H9 (cell line): ENCODE measurements at regions not wholly inside any gene's neighbourhood (a gene's known extent, or its start where the extent isn't known, plus 50 kb on each side); places are given as distances from the start of the nearest gene placed in this dataset.

ENCODE experiments used
- DNase-seq: peaks from one replicate; pipeline ENCODE4 v3.0.0-alpha.2; 2017
- H2AFZ ChIP-seq: one replicate; pipeline ENCODE4 v1.6.1; 2013; ENCODE audit warnings: mild to moderate bottlenecking, low read length, control low read depth, moderate library complexity
- H2AK5ac ChIP-seq: 2 replicates; pipeline ENCODE4 v1.6.1; 2013; ENCODE audit warnings: low read length, control low read depth, mixed read lengths; ENCODE audit not compliant: insufficient read length
- H2BK120ac ChIP-seq: one replicate; pipeline ENCODE4 v1.6.1; 2013; ENCODE audit warnings: low read depth, mild to moderate bottlenecking, low read length, control low read depth, inconsistent platforms; ENCODE audit not compliant: poor library complexity, severe bottlenecking
- H2BK12ac ChIP-seq: 2 replicates; pipeline ENCODE4 v1.6.1; 2013; ENCODE audit warnings: low read length, control low read depth, mixed read lengths, low read depth; ENCODE audit not compliant: insufficient read length
- H2BK15ac ChIP-seq: 2 replicates; pipeline ENCODE4 v1.6.1; 2013; ENCODE audit warnings: low read depth, low read length, control low read depth
- H2BK20ac ChIP-seq: one replicate; pipeline ENCODE4 v1.6.1; 2013; ENCODE audit warnings: low read depth, mild to moderate bottlenecking, low read length, control low read depth, inconsistent platforms; ENCODE audit not compliant: poor library complexity, severe bottlenecking
- H2BK5ac ChIP-seq: 2 replicates; pipeline ENCODE4 v1.6.1; 2013; ENCODE audit warnings: low read length, control low read depth, mixed read lengths; ENCODE audit not compliant: insufficient read length
- H3K14ac ChIP-seq: 2 replicates; pipeline ENCODE4 v1.6.1; 2013; ENCODE audit warnings: low read length, control low read depth; ENCODE audit not compliant: insufficient read depth
- H3K18ac ChIP-seq: 2 replicates; pipeline ENCODE4 v1.6.1; 2013; ENCODE audit warnings: low read depth, mild to moderate bottlenecking, mixed read lengths, low read length, control low read depth; ENCODE audit not compliant: insufficient read length
- H3K23ac ChIP-seq: 2 replicates; pipeline ENCODE4 v1.6.1; 2013; ENCODE audit warnings: low read length, control low read depth, mixed read lengths, low read depth; ENCODE audit not compliant: insufficient read length
- H3K23me2 ChIP-seq: 2 replicates; pipeline ENCODE4 v1.6.1; 2013; ENCODE audit warnings: low read depth, mild to moderate bottlenecking, mixed read lengths, low read length, control low read depth; ENCODE audit not compliant: insufficient read length, poor library complexity, severe bottlenecking
- H3K27ac ChIP-seq: 2 replicates; pipeline ENCODE4 v1.5.1; 2013; ENCODE audit warnings: low read length, control low read depth, mixed read lengths, low read depth; ENCODE audit not compliant: insufficient read length
- H3K27me3 ChIP-seq: 2 replicates; pipeline ENCODE4 v1.6.1; 2013; ENCODE audit warnings: low read length, control low read depth, inconsistent platforms; ENCODE audit not compliant: insufficient read depth
- H3K4ac ChIP-seq: 2 replicates; pipeline ENCODE4 v1.6.1; 2013; ENCODE audit warnings: low read depth, mild to moderate bottlenecking, control low read depth, inconsistent platforms, low read length, moderate library complexity
- H3K4me1 ChIP-seq: 2 replicates; pipeline ENCODE4 v1.6.1; 2013; ENCODE audit warnings: low read length, control low read depth, inconsistent platforms; ENCODE audit not compliant: insufficient read depth
- H3K4me2 ChIP-seq: 2 replicates; pipeline ENCODE4 v1.6.1; 2013; ENCODE audit warnings: low read length, control low read depth, mixed read lengths; ENCODE audit not compliant: insufficient read length, insufficient read depth
- H3K56ac ChIP-seq: 2 replicates; pipeline ENCODE4 v1.6.1; 2013; ENCODE audit warnings: low read depth, mild to moderate bottlenecking, mixed read lengths, low read length, control low read depth; ENCODE audit not compliant: insufficient read length
- H3K79me1 ChIP-seq: 2 replicates; pipeline ENCODE4 v1.6.1; 2013; ENCODE audit warnings: low read depth, mild to moderate bottlenecking, moderate library complexity, low read length, control low read depth, inconsistent platforms; ENCODE audit not compliant: insufficient read depth, poor library complexity, severe bottlenecking
- H3K79me2 ChIP-seq: 2 replicates; pipeline ENCODE4 v1.6.1; 2013; ENCODE audit warnings: low read length, control low read depth, inconsistent platforms; ENCODE audit not compliant: insufficient read depth
- H3K9ac ChIP-seq: 2 replicates; pipeline ENCODE4 v1.6.1; 2013; ENCODE audit warnings: low read length, control low read depth, mixed read lengths; ENCODE audit not compliant: insufficient read length; ENCODE audit errors: extremely low read depth
- H3K9me3 ChIP-seq: one replicate; pipeline ENCODE4 v1.6.1; 2013; ENCODE audit warnings: low read depth, low read length, inconsistent platforms; ENCODE audit not compliant: control insufficient read depth
- H3T11ph ChIP-seq: one replicate; pipeline ENCODE4 v1.6.1; 2013; ENCODE audit warnings: mild to moderate bottlenecking, low read length, control low read depth, inconsistent platforms
- H4K20me1 ChIP-seq: one replicate; pipeline ENCODE4 v1.6.1; 2013; ENCODE audit not compliant: control insufficient read depth, insufficient read length, insufficient read depth
- H4K5ac ChIP-seq: 2 replicates; pipeline ENCODE4 v1.6.1; 2013; ENCODE audit warnings: low read depth, mild to moderate bottlenecking, mixed read lengths, low read length, control low read depth; ENCODE audit not compliant: insufficient read length
- H4K8ac ChIP-seq: replicated peaks from 2 replicates; pipeline ENCODE4 v1.6.1; 2013; ENCODE audit warnings: low read length, control low read depth, mixed read lengths, low read depth; ENCODE audit not compliant: insufficient read length
- H4K91ac ChIP-seq: 2 replicates; pipeline ENCODE4 v1.6.1; 2013; ENCODE audit warnings: low read depth, mild to moderate bottlenecking, moderate library complexity, mixed read lengths, low read length, control low read depth; ENCODE audit not compliant: insufficient read length
- H3K27ac Mint-ChIP-seq, 3 experiments: 2 replicates in 2 of 3; 3 replicates in 1 of 3; pipeline ENCODE4 v1.8.0; 2020 to 2021; ENCODE audit warnings: mixed read lengths in 3 of 3, mild to moderate bottlenecking in 1 of 3, moderate library complexity in 1 of 3
- H3K27me3 Mint-ChIP-seq: 2 replicates; pipeline ENCODE4 v1.8.0; 2021; ENCODE audit warnings: low read depth, mild to moderate bottlenecking, moderate library complexity, mixed read lengths
- H3K36me3 Mint-ChIP-seq, 3 experiments: 2 replicates in 2 of 3; 3 replicates in 1 of 3; pipeline ENCODE4 v1.8.0; 2020 to 2021; ENCODE audit warnings: low read depth in 3 of 3, mixed read lengths in 3 of 3; ENCODE audit not compliant: insufficient read depth in 1 of 3
- H3K4me1 Mint-ChIP-seq, 2 experiments: 2 replicates each; pipeline ENCODE4 v1.8.0; 2020; ENCODE audit warnings: mixed read lengths in 2 of 2
- H3K4me3 Mint-ChIP-seq, 2 experiments: 2 replicates in 1 of 2; 3 replicates in 1 of 2; pipeline ENCODE4 v1.8.0; 2020 to 2021; ENCODE audit warnings: mild to moderate bottlenecking in 2 of 2, mixed read lengths in 2 of 2, moderate library complexity in 1 of 2
- H3K9me3 Mint-ChIP-seq, 2 experiments: 2 replicates in 1 of 2; 3 replicates in 1 of 2; pipeline ENCODE4 v1.8.0; 2020; ENCODE audit warnings: mild to moderate bottlenecking in 2 of 2, mixed read lengths in 2 of 2, moderate library complexity in 1 of 2
- CTCF ChIP-seq: fragments of 200-600 bp; sonication (generic); conservative IDR thresholded peaks from 3 replicates; pipeline ENCODE4 v1.8.0; 2021; ENCODE audit warnings: antibody characterized with exemption, mild to moderate bottlenecking
- WGBS: extraction: QIAGEN DNeasy Blood & Tissue Kit; methylation state at CpG from one replicate; pipeline ENCODE4 v1.1.7; 2013; ENCODE audit warnings: missing lambda C conversion rate, low lambda C conversion rate, mixed read lengths; ENCODE audit not compliant: insufficient read length; ENCODE audit errors: extremely low coverage; 5-methylcytosine and 5-hydroxymethylcytosine counted together

DNA sequence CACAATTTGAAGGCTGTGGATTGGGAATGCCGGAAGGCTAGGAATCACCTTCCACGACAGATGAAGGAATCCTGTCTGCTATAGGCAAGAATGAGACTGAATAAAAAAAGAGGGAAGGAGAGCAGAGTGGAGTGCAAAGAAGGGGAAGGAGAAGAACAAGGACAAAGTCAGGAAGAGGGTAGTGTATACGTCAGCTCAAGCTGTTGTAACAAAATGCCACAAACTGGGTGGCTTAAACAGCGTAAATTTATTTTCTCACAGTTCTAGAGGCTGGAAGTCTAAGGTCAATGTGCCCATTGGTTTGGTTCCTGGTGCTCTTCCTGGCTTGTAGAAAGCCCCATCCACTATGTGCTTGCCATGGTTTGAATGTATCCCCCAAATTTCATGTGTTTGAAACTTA lies 104.5 kb downstream of the TTLL2 start:
- Histone ChIP-seq H2BK20ac (no peak overlapping the region), H2BK5ac (no peak overlapping the region), H3K18ac (no peak overlapping the region), H4K5ac (no peak overlapping the region), H2BK12ac (no peak overlapping the region), H3K9ac (no peak overlapping the region), H4K91ac (no peak overlapping the region), H2AFZ (no peak overlapping the region), H4K8ac (no peak overlapping the region), H4K20me1 (no peaks in the 10 kb centered on the region), H3K23ac (no peak overlapping the region), H3K79me2 (no peaks in the 10 kb centered on the region), H3K79me1 (no peaks in the 10 kb centered on the region), H2BK120ac (no peak overlapping the region), H3K4me2 (no peak overlapping the region), H3K27ac (no peak overlapping the region), H3K4me1 (no peaks in the 10 kb centered on the region), H3K56ac (no peak overlapping the region), H2BK15ac (no peak overlapping the region), H2AK5ac (no peak overlapping the region), H3K27me3 (no peaks in the 10 kb centered on the region), H3K23me2 (no peaks in the 10 kb centered on the region), H3K14ac (no peak overlapping the region), H3T11ph (no peak overlapping the region), H3K9me3 (no peaks in the 10 kb centered on the region), H3K4ac (no peak overlapping the region)
- DNase-seq: no peak
- WGBS: no CpG with 5 or more reads among the region's 4 CpGs
- H3K36me3 Mint-ChIP-seq: peaks cover 9 to 37% (median 16%) of the 10 kb centered on the region in 3 experiments
- H3K27me3 Mint-ChIP-seq: no peaks in the 10 kb centered on the region
- H3K4me1 Mint-ChIP-seq: 0 out of 4 replicates have a peak, but pooled peaks cover 0 to 5% of the 10 kb centered on the region in 2 experiments
- TF ChIP-seq CTCF: no peak
- no peak overlapping the region for H3K4me3 Mint-ChIP-seq
- no peak overlapping the region for H3K27ac Mint-ChIP-seq
- H3K9me3 Mint-ChIP-seq: peaks cover 9 to 13% of the 10 kb centered on the region in 2 experiments; a peak in 4 of 5 replicates
